ENCODE measurements at regions not wholly inside any gene's neighbourhood (a gene's known extent, or its start where the extent isn't known, plus 50 kb on each side); places are given as distances from the start of the nearest gene placed in this dataset.

- H3K27ac ChIP-seq: no peak overlapping the region
- no peak for DNase-seq (ENCODE audit: low read depth in 1 of 2, low spot score in 1 of 2)
- no peak overlapping the region for H3K4me2 ChIP-seq
- ChIA-PET CTCF (interaction anchor here (0.6 to 1.1 kb wide), 2 partner anchors 27 to 1194 kb away, joined by 3 read pairs; no protein-coding TSS in a partner anchor), POLR2A (no interaction called here)
- ATAC-seq: no peak
- H3K4me3 ChIP-seq: no peak overlapping the region
- FAIRE-seq: no peak
- no peaks in the 10 kb centered on the region for H3K9me3 ChIP-seq
- no peak for TF ChIP-seq RAD21 (conservative IDR thresholded peaks at IDR 0.05 in 1 of 2, IDR thresholded peaks at IDR 0.05 in 1 of 2)
- no peak for TF ChIP-seq MYC (IDR thresholded peaks at IDR 0.05; ENCODE audit: borderline replicate concordance, low read length)
- no peak for TF ChIP-seq HOXB13 (CRISPR knock-in tag; IDR thresholded peaks at IDR 0.05; ENCODE audit: low read depth)
- TF ChIP-seq HDAC2 (IDR thresholded peaks at IDR 0.05): no peak
- TF ChIP-seq JUN (IDR thresholded peaks at IDR 0.05): no peak
- TF ChIP-seq NFE2L2 (conservative IDR thresholded peaks at IDR 0.05; ENCODE audit: low read length): no peak
- TF ChIP-seq RCOR1 (IDR thresholded peaks at IDR 0.05; ENCODE audit: low read depth, low read length): no peak
- no peak for TF ChIP-seq MAX (IDR thresholded peaks at IDR 0.05)
- TF ChIP-seq KDM5A (IDR thresholded peaks at IDR 0.05): no peak
- TF ChIP-seq CTCF (IDR thresholded peaks at IDR 0.05): no peak
- TF ChIP-seq CHD4 (IDR thresholded peaks at IDR 0.05; ENCODE audit: borderline replicate concordance): no peak
- no peak for TF ChIP-seq FOSB (CRISPR knock-in tag; IDR thresholded peaks at IDR 0.05)
- TF ChIP-seq HES2 (IDR thresholded peaks at IDR 0.05): no peak
- TF ChIP-seq TP53 (CRISPR knock-in tag; IDR thresholded peaks at IDR 0.05): no peak
- no peaks in the 10 kb centered on the region for H3K4me1 ChIP-seq
- 45% methylated on average over 5 of the region's 5 CpGs for WGBS (ENCODE audit: missing lambda C conversion rate)
Measured at GRCh38 chrX:23187819-23188218, 146.8 kb upstream of the PTCHD1 start.

GRCh38 chrX:23194885-23195554, 139.6 kb upstream of the PTCHD1 start:
- no peak for ATAC-seq
- H3K4me1 ChIP-seq: no peaks in the 10 kb centered on the region
- no peak for TF ChIP-seq HOXA7 (CRISPR knock-in tag; IDR thresholded peaks at IDR 0.05)
- no peak for TF ChIP-seq PHF8 (IDR thresholded peaks at IDR 0.05; ENCODE audit: borderline replicate concordance, low read depth)
- CTCF ChIA-PET: no interaction called here
- H3K4me3 ChIP-seq: no peak overlapping the region
- H3K27ac ChIP-seq: no peak overlapping the region
- H3K4me2 ChIP-seq: no peak overlapping the region
- POLR2A ChIA-PET: no interaction called here
- 0% methylated on average over 3 of the region's 3 CpGs for WGBS (ENCODE audit: missing lambda C conversion rate)
- H3K9me3 ChIP-seq: no peaks in the 10 kb centered on the region
- DNase-seq (ENCODE audit: low read depth in 1 of 2, low spot score in 1 of 2): no peak
- FAIRE-seq: no peak

- H3K9me3 ChIP-seq: no peaks in the 10 kb centered on the region
- H3K4me3 ChIP-seq: no peak overlapping the region
- ATAC-seq (no peak), FAIRE-seq (no peak), DNase-seq (ENCODE audit: low read depth in 1 of 2, low spot score in 1 of 2) (no peak)
- H3K4me2 ChIP-seq: no peak overlapping the region
- WGBS (ENCODE audit: missing lambda C conversion rate): 88% methylated on average over 1 of the region's 1 CpG
- CTCF ChIA-PET: no interaction called here
- no peaks in the 10 kb centered on the region for H3K4me1 ChIP-seq
- TF ChIP-seq RFX5 (IDR thresholded peaks at IDR 0.05) (no peak), JUNB (IDR thresholded peaks at IDR 0.05) (no peak), EP300 (IDR thresholded peaks at IDR 0.05) (no peak), ESRRA (IDR thresholded peaks at IDR 0.05; ENCODE audit: borderline replicate concordance, low read length) (no peak), POLR2A (IDR thresholded peaks at IDR 0.05; ENCODE audit: low read length) (no peak), ZC3H11A (IDR thresholded peaks at IDR 0.05) (no peak)
- H3K27ac ChIP-seq: no peak overlapping the region
- POLR2A ChIA-PET: no interaction called here
Measured at GRCh38 chrX:23195761-23196160, 138.9 kb upstream of the PTCHD1 start.
